ENCODE measurements at regions not wholly inside any gene's neighbourhood (a gene's known extent, or its start where the extent isn't known, plus 50 kb on each side); places are given as distances from the start of the nearest gene placed in this dataset.

DNA sequence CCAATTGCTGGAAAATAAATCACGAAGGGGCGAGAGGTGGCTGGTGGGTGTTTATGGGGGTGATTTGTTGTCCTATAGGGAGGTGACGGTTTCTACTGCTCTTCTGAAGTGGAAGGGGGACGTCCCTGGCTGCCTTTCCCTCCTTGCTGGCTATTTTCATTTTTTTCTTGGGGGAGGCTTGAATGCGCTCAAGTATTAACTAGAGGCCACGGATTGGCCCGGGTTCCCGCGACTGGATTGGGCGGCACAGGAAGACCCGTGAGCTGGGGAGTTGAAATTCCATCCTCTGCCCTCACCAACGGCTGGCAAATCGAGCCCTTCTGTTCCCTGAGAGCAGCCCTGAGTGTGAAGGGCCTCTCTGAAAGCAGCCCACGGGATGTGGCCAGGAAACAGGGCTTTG, 176.5 kb upstream of the SPRED2 start:
- TF ChIP-seq, protein P1, sequence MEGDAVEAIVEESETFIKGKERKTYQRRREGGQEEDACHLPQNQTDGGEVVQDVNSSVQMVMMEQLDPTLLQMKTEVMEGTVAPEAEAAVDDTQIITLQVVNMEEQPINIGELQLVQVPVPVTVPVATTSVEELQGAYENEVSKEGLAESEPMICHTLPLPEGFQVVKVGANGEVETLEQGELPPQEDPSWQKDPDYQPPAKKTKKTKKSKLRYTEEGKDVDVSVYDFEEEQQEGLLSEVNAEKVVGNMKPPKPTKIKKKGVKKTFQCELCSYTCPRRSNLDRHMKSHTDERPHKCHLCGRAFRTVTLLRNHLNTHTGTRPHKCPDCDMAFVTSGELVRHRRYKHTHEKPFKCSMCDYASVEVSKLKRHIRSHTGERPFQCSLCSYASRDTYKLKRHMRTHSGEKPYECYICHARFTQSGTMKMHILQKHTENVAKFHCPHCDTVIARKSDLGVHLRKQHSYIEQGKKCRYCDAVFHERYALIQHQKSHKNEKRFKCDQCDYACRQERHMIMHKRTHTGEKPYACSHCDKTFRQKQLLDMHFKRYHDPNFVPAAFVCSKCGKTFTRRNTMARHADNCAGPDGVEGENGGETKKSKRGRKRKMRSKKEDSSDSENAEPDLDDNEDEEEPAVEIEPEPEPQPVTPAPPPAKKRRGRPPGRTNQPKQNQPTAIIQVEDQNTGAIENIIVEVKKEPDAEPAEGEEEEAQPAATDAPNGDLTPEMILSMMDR (IDR thresholded peaks at IDR 0.05; ENCODE audit: control extremely low read depth in 1 of 3, insufficient read depth in 1 of 3, low read depth in 1 of 3, low read length in 3 of 3): no peak
- TF ChIP-seq CEBPB (IDR thresholded peaks at IDR 0.05; ENCODE audit: low read depth, low read length): no peak
- no peak for TF ChIP-seq EZH2 (IDR thresholded peaks at IDR 0.05; ENCODE audit: low read depth, low read length, severe bottlenecking)
- TF ChIP-seq ZNF274 (IDR thresholded peaks at IDR 0.05; ENCODE audit: borderline replicate concordance, extremely low read depth, low read length): no peak
- no peak for TF ChIP-seq NANOG (IDR thresholded peaks at IDR 0.05; ENCODE audit: insufficient read depth, low read depth, low read length, poor library complexity, severe bottlenecking)
